HL-60/S4 treated with phorbol 12-myristate 13-acetate at 8.2 ng/mL for 4 days and 3 days (cell line): ENCODE measurements at regions not wholly inside any gene's neighbourhood (a gene's known extent, or its start where the extent isn't known, plus 50 kb on each side); places are given as distances from the start of the nearest gene placed in this dataset.

Experiments
- in situ Hi-C: fragments of 300-500 bp; cut with MboI; formaldehyde crosslinking; loops from 2 replicates; pipeline ENCODE4 v1.15.0; 2022; ENCODE audit warnings: low sequenced_read_pairs

DNA sequence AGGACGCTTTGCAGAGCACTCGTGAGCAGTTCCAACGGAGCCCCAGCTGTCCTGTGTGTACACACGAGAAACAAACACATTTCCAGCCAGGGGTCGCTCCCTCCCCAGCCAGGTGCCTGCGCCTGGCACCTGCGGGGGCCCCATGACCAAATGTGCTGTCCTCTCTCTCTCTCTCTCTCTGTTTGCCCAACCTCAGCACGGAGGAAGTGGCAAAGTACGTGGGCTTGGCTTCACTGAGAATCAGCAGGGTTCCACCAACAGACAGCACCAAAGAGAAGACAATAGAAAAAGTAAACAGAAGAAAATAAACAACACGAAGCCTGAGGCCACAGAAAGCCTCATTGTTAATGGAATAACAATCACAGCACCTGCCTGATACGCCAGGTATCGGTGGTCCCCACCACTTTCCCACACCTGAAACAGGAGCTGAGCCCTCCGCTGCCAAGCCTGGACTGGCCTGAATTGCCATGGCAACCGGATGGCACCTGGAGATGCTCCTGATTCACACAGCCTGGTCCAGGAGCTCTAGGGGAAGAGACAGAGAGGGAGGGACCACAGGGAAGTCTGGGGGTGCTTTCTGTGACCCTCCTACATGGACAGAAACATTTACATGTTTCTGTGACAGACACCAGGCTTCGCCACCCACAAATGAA, 103.9 kb upstream of the CACNA1A start:
- in situ Hi-C loops, result loop anchor here (25.0 kb wide), 1 partner anchor 252 kb away; no protein-coding TSS in a partner anchor

DNA sequence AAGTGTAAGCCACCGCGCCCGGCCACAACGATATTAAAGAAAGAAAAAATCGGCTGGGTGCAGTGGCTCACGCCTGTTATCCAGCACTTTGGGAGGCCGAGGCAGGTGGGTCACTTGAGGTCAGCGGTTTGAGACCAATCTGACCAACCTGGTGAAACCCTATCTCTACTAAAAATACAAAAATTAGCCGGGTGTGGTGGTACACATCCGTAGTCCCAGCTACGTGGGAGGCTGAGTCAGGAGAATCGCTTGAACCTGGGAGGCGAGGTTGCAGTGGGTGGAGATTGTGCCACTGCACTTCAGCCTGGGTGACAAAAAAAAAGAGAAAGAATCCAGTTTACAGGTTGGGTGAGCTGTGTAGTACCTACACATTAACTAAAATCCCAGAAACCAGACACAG, 99.9 kb upstream of the CACNA1A start:
- in situ Hi-C loops, result loop anchor here (10.0 to 25.0 kb wide), 2 partner anchors 119 to 256 kb away; no protein-coding TSS in a partner anchor

- in situ Hi-C loops, result loop anchor here (10.0 to 25.0 kb wide), 2 partner anchors 120 to 257 kb away; no protein-coding TSS in a partner anchor
These were observed 98.8 kb upstream of the CACNA1A start for GRCh38 chr19:13604902-13605586.

GRCh38 chr19:13600802-13601201, 94.5 kb upstream of the CACNA1A start:
- in situ Hi-C loops, result loop anchor here (10.0 to 25.0 kb wide), 2 partner anchors 124 to 261 kb away; no protein-coding TSS in a partner anchor

DNA sequence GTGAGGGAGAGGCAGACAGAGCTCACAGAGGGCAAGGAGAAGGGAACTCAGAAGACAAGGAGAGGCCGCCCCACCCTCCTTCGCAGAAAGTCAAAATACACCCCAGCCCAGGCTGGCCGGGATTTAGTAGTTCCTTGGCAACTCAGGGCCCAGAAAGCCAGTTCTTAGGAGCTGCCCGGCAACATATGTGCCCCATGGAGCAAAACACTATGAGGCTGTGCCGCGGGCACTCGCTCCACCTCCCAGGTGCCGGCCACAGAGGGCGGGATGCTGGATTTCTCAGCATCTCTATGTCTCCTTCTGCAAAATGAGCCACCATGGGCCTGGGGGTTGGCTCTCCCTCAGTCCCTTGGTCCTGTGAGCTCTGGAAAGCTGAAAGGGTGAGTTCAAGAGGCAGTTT, 93.8 kb upstream of the CACNA1A start:
- in situ Hi-C loops, result loop anchor here (10.0 to 25.0 kb wide), 2 partner anchors 125 to 262 kb away; no protein-coding TSS in a partner anchor

- in situ Hi-C loops, result loop anchor here (10.0 to 25.0 kb wide), 3 partner anchors 125 to 612 kb away; partner anchors contain the start of gene NFIX
These were observed 93.4 kb upstream of the CACNA1A start for GRCh38 chr19:13599681-13600080.

GRCh38 chr19:13598098-13598497, 91.8 kb upstream of the CACNA1A start:
- in situ Hi-C loops, result loop anchor here (25.0 kb wide), 1 partner anchor 611 kb away; the partner anchor contains the start of gene NFIX

GRCh38 chr19:13597640-13598039, 91.4 kb upstream of the CACNA1A start:
- in situ Hi-C loops, result loop anchor here (25.0 kb wide), 1 partner anchor 610 kb away; the partner anchor contains the start of gene NFIX

DNA sequence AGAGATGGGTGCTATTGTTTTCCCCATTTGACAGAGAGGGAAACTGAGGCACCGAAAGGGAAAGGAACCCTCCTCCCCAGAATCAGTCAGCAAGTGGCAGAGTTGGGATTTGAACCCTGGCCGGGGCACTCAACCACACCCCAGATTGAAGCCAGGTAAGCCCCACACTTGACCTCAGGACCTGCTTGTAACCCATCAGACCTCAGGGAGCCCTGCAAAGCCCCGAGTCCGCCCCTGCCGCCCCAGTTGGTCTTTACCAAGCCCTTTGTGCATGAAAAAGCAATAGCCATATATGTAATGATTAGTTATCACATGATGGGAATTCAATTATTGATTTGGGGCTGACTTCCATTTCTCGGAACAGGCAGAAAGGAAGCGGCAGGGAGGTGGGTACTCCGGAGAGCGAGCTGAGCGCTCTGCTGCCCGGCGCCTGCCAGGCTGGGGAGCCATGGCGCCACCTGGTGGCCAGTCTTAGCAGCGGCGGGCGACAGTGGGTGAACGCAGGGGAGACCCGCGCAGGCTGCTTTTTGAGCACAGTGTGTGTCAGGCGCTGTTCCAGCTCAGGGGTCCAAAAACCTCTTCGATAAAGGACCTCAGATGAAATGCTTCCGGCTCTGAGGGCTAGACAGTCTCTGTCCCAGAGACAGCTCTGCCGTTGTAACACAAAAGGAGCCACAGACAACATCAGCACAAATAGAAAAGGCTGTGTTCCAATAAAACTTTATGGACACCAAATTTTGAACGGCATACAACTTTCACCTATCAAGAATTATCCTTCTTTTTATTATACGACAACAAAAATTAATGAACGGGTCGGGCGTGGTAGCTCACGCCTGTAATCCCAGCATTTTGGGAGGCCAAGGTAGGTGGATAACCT, 82.9 kb upstream of the CACNA1A start:
- in situ Hi-C loops, result loop anchor here (25.0 kb wide), 1 partner anchor 602 kb away; the partner anchor contains the start of gene NFIX

DNA sequence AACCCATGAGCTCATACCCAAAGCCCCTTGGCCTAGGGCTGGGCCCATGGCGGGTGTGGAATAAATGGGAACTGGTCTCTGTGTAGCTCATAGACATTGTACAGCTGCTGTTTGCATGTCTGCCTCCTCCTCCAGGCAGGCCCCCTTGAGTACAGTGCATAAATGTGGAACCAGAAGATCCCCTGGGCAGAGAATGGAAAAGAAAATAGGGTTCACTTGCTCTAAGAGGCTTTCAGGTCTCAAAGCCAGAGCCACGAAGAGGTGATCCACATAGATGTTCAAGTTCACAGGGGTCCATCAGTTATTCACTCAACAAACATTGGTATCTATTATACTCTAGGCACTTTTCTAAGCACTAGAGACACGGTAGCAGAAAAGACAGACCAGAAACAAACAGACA, 79.2 kb upstream of the CACNA1A start:
- in situ Hi-C loops, result loop anchor here (25.0 kb wide), 1 partner anchor 598 kb away; the partner anchor contains the start of gene NFIX

DNA sequence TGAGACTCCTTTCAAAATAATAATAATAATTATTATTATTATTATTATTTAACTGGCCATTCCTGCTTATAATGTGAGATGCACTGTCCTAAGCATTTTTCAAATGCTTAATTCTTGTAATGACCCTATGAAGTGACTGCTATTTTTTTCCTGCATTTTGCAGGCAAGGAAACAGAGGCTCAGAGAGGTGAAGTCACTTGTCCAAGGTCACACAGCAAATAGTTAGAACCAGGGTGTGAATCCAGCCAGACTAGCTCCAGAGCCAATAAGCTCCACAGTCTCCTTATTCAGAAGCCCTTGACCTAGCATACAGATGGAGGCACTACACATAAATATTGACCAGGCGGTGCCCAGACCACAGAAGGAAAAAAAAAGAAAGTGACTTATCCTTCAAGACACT, 77.5 kb upstream of the CACNA1A start:
- in situ Hi-C loops, result loop anchor here (25.0 kb wide), 1 partner anchor 596 kb away; the partner anchor contains the start of gene NFIX

DNA sequence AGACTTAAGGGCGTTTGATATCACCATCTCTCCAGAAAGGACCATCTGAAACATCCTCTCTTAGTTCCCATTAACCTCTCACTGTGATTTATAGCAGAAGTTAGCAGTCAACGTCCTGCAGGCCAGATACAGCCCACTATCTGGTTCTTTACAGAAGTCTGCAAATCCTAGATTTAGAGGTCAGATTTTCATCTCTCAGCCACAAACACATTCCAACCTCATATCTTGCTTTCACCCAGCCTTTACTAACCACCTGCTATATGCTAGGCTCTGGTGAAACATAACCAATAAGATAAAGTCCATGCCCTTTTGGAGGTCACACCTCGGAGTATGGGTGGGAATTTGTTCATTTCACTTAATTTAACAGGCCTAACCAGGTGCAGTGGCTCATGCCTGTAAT, 76.8 kb upstream of the CACNA1A start:
- in situ Hi-C loops, result loop anchor here (25.0 kb wide), 1 partner anchor 596 kb away; the partner anchor contains the start of gene NFIX

- in situ Hi-C loops, result loop anchor here (25.0 kb wide), 1 partner anchor 594 kb away; the partner anchor contains the start of gene NFIX
These were observed 75.3 kb upstream of the CACNA1A start for GRCh38 chr19:13581576-13581975.

DNA sequence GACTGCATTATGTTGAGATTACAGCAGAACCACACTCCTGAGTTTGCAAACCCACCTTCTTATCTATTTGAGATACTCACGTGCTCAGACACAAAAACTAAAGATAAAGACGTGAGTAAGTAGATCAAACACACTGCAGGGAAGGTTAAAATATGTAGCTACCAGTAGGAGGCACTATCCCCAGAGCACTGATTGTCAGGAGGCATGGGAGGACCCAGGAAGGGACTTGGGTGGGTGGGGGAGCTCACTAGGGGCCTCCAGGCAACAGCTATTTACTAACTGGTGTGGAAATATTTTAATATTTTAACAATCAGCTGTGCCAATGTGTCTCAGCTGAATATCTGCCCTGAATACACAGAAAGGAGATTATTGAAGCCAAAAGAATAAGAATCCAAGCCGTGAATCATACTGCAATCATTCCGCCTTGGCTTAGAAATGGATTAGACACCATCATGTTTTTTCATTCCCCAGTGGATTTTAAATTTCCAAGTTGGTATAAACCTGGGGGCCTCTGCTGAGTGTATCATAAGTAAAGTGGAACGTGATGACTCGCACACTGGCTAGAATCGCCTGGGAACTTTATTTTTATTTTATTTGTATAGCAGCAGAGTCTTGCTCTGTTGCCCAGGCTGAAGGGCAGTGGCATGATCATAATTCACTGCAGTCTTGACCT, 73.2 kb upstream of the CACNA1A start:
- in situ Hi-C loops, result loop anchor here (25.0 kb wide), 1 partner anchor 592 kb away; the partner anchor contains the start of gene NFIX

DNA sequence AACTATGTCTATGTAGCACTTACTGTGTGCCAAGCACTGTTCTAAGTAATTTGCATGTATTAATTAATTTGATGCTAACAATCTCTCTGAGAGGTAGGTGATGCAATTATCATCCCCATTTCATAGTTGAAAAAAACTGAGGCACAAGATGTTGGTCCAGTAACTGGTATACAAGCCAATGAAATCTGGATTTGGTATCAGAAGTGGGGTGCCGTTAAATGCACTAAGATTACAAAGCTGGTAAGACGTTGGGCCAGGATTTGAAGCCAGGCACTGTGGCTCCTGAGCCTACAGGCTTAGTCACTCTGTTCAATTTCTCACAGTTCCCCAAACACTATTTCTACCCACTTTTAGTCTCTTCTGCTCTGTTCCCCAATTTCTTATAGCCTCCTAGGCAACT, 70.4 kb upstream of the CACNA1A start:
- in situ Hi-C loops, result loop anchor here (25.0 kb wide), 1 partner anchor 589 kb away; the partner anchor contains the start of gene NFIX

- in situ Hi-C loops, result loop anchor here (25.0 kb wide), 1 partner anchor 588 kb away; the partner anchor contains the start of gene NFIX
These were observed 68.7 kb upstream of the CACNA1A start for GRCh38 chr19:13574933-13575332.

- in situ Hi-C loops, result no loop called here
These were observed 66.9 kb upstream of the CACNA1A start for GRCh38 chr19:13573056-13573667.

DNA sequence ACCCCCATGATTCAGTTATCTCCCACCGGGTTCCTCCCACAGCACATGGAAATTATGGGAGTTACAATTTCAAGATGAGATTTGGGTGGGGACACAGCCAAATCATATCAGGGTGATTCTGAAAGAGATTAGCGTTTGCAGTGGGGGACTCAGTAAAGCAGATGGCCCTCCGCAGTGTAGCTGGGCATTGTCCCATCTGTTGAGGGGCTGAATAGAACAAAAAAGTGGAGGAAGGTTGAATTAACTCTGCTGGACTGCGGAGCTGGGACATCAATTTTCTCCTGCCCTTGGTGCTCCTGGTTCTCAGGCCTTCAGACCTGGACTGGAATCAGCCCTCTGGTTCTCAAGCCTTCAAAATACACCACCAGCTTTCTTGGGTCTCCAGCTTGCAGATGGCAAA, 55.2 kb upstream of the CACNA1A start:
- in situ Hi-C loops, result no loop called here

DNA sequence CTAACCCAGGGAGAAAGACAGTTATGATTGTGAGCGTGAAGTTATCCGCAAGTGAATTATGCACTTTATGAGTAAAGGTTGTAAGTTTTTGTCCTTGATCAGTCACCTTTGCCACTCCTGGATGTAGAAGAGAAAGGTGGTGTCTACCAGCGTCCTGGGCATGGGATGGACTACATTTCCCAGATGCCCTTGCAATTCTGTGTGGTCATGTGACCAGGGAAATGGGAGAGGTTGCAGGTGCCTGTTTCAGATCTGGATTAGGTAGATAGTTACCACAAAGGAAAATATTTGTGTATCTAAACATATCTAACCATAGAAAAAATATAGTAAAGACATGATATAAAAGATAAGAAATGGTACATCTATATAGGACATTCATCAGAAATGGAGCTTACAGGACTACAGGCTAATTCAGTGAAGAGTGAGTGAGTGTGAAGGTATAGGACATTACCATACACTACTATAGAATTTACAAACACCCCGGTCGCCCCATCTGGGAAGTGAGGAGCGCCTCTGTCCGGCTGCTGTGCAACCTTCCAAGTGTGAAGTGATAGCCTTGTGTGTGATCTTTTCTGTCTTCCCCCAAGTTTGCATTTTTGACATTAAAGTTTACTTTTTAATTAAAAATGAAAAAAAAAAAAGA, 51.6 kb upstream of the CACNA1A start:
- in situ Hi-C loops, result no loop called here
